ENCODE measurements at regions not wholly inside any gene's neighbourhood (a gene's known extent, or its start where the extent isn't known, plus 50 kb on each side); places are given as distances from the start of the nearest gene placed in this dataset.

- DNase-seq (ENCODE audit: low spot score): no peak
These were observed 192.4 kb downstream of the OGFRL1 start for GRCh38 chr6:71481011-71481410.

- DNase-seq (ENCODE audit: low spot score): no peak
These were observed 193.2 kb downstream of the OGFRL1 start for GRCh38 chr6:71481801-71482200.

GRCh38 chr6:71482742-71483141, 194.1 kb downstream of the OGFRL1 start:
- no peak for DNase-seq (ENCODE audit: low spot score)

GRCh38 chr6:71486461-71486860, 197.8 kb downstream of the OGFRL1 start:
- DNase-seq (ENCODE audit: low spot score): no peak

- no peak for DNase-seq (ENCODE audit: low spot score)
These were observed 199.6 kb downstream of the OGFRL1 start for GRCh38 chr6:71488186-71488585.

DNA sequence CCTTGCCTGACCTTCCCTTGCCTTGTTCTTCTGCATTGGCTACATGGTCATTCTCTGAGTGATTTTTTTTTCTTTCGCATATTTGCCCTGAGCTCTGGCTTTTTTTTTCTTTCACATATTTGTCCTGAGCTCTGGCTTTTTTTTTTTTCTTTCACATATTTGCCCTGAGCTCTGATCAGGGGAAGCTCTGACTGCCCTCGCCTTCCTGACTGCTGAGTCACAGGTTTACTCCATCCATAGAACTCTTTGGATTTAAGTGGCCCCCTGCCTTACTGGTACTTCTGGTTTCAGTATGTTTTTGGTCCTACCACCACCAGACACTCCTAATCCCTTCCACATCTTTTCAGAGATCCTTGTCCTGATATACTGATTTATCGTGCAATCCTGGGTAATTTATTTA, 201.1 kb downstream of the OGFRL1 start:
- no peak for DNase-seq (ENCODE audit: low spot score)

DNA sequence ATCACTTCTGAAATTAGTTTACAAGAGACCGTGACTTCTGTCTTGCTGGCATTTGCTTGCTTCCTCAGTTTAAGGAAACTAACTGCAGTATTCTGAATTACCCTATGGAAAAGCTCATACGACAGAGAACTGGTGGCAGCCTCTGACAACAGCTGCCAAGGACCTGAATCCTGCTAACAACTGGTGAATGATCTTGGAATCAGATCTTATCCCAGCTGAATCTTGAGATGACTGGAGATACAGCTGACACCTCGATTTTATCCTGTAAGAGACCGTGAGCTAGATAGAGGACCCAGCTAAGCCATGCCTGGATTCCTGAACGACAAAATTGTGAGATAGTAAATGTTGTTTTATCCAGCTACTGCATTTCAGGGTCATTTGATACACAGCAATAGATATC, 202.3 kb downstream of the OGFRL1 start:
- no peak for DNase-seq (ENCODE audit: low spot score)

DNA sequence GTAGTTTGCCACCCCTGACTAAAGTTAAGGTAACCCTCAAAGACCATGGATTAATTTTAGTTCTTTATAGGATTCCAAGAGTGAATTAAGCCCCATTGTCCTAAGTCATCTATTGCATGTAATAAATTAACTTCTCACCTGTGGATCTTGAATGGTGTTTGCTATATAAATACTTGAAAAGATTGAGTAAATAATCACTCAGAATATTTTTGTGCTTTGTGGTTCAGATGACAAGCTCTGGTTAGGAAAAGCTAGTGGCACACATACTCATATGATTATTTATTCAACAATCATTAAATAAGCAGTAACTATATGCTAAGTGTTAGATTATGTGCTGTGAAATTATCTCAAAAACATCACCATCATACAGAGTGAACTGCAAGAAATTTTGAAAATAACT, 203.2 kb downstream of the OGFRL1 start:
- no peak for DNase-seq (ENCODE audit: low spot score)

DNA sequence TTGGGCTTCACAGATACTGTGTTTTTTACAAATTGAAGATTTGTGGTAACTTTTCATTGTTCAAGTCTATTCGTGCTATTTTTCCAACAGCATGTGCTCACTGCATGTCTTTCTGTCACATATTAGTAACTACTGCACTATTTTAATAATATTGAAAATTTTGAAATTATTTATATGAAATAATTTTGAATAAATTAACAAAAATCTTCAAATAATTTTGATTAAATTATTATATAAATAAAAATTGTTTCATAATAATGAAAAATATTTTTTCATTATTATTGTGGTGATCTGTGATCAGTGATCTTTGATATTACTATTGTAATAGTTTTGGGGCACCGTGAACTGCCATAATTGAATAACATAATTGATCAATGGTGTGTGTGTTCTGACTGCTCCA, 204.1 kb downstream of the OGFRL1 start:
- DNase-seq (ENCODE audit: low spot score): no peak

DNA sequence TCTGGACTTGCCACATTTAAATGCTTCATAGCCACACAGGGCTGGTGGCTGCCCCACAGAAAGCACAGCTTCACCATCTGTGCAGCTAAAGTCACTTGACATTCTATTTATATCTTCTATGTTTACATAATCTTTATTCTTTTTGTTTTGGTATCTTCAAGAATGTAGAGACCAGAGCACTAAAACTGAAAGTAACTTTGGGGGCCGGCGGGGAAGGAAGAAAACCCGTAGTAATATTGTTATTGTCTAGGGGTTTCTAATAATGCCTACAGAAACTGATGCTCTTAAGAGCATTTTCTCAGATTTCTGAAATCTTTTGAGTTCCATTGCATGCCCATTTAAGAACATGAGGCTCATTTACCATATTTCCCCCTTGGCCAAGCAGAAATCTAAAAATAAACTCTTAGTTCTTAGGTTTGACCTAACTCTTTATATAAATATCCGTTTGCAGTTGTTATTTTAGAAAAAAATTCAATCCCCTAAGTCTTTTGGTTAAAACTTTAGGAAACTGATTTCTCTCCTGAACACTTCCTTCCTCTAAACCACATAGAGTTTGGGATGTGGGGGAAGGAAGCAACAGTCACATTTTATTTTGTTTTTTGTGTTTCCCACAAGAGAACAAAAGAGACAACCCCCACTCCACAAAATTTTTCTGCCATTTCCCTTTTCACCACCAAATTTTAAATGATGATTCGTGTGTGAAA, 207.6 kb downstream of the OGFRL1 start:
- DNase-seq (ENCODE audit: low spot score): no peak

DNA sequence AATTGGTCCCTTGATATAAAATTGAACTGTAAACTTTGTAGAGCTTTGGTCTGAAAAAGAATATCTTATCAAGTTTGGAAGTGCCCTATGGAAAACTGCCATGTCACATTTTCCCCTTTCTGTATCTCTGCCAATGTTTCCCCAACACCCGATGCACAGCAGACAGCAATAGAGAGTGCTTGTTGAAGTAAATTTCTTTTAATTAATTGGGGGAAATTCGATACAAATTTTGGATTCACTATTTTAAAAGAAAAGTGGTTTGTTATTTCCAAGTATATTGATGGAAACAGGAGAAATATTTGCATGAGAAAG, 208.1 kb downstream of the OGFRL1 start:
- DNase-seq (ENCODE audit: low spot score): no peak

- no peak for DNase-seq (ENCODE audit: low spot score)
These were observed 210.0 kb downstream of the OGFRL1 start for GRCh38 chr6:71498638-71499037.

- no peak for DNase-seq (ENCODE audit: low spot score)
These were observed 211.1 kb downstream of the OGFRL1 start for GRCh38 chr6:71499667-71500066.

- no peak for DNase-seq (ENCODE audit: low spot score)
These were observed 213.6 kb downstream of the OGFRL1 start for GRCh38 chr6:71502168-71502567.

GRCh38 chr6:71502956-71503355, 214.3 kb downstream of the OGFRL1 start:
- no peak for DNase-seq (ENCODE audit: low spot score)

DNA sequence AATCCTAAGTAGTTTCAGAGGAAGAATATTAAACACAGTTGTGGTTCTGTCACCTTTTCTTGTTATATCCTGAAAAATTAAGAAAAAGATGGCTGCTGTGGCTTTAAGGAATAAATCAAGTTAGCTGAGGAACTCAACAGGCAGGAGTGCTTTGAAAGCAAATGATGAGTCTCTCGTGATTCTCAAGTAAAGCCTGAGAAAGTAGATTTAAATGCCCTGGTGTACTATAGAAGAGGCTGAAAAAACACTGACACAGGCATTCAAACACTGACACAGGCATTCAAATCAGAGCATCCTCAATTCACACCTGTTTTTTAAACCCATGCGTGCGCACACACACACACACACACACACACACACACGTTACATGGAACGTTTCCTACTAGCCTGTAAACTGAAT, 218.6 kb downstream of the OGFRL1 start:
- DNase-seq (ENCODE audit: low spot score): no peak

GRCh38 chr6:71509191-71510005, 220.8 kb downstream of the OGFRL1 start:
- no peak for DNase-seq (ENCODE audit: low spot score)

- DNase-seq (ENCODE audit: low spot score): no peak
These were observed 221.6 kb downstream of the OGFRL1 start for GRCh38 chr6:71510057-71510713.

DNA sequence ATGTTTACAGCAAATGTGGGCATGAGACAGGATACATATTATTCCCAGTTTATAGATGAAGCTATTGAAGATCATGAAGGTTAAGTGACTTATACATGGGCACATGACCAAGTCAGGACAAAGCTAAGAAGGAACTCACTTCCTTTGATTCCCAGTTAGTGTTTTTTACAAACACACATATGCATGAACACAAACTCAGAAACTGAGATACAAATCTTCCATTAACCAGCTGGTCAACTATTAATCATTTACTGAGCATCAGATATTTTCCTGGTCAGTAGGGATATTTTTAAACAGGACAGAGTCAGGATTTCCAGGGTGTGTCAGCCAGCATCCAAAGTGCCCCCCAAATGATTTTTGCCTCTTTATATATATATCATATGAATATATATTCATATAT, 222.2 kb downstream of the OGFRL1 start:
- no peak for DNase-seq (ENCODE audit: low spot score)

GRCh38 chr6:71512256-71512655, 223.6 kb downstream of the OGFRL1 start:
- DNase-seq (ENCODE audit: low spot score): no peak

DNA sequence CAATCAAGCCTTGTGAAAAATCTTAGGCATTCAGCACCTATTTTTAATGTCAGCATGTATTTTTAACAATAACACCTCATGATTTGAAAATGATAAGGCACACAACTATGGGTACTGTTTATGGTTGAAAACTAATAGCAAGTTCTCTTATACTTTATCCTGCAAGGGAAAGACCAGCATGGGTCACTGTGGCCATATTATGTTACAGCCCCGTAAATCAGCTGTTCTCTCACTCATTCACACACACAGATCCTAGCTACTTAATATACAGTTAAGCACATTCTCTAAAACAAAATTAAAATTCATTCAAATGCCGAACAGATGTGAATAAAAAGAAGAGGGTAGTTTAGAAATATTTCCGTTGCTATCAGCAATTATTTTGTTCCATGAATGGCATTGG, 224.4 kb downstream of the OGFRL1 start:
- DNase-seq (ENCODE audit: low spot score): no peak

- no peak for DNase-seq (ENCODE audit: low spot score)
These were observed 234.9 kb downstream of the OGFRL1 start for GRCh38 chr6:71523548-71523947.

DNA sequence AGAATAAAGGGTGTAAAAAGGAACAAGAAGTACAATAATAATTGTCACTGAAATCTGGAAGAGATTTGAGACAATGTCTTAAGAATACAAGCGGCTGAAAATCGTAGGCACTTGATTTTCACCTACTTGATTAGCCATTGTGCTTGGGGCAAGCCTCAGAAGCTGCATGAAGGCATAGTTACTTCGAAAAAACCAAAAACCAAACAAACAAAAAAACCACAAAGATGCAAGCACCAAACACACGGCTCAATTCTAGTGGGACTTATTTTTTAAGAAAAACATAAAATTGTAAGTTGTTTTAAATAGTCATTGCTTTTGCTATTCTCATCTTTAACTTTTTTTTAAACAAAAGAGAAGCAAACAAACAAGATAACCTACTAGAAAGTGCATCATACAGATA, 235.6 kb downstream of the OGFRL1 start:
- no peak for DNase-seq (ENCODE audit: low spot score)
